ENCODE measurements at regions not wholly inside any gene's neighbourhood (a gene's known extent, or its start where the extent isn't known, plus 50 kb on each side); places are given as distances from the start of the nearest gene placed in this dataset.

GRCh38 chr1:116277840-116278540 lies 95.1 kb upstream of the ATP1A1 start:
- no peak for TF ChIP-seq CTCF (IDR thresholded peaks at IDR 0.05)
- no peak for TF ChIP-seq POLR2AphosphoS5 (IDR thresholded peaks at IDR 0.05)
- no peak for TF ChIP-seq EP300 (IDR thresholded peaks at IDR 0.05; ENCODE audit: low read depth)
- no peak for TF ChIP-seq POLR2A (IDR thresholded peaks at IDR 0.05)

Measured in transverse colon (tissue), 4 donors.